ENCODE measurements at regions not wholly inside any gene's neighbourhood (a gene's known extent, or its start where the extent isn't known, plus 50 kb on each side); places are given as distances from the start of the nearest gene placed in this dataset.

GRCh38 chr6:26175428-26176181 lies 88.4 kb downstream of the HFE start:
- no peak for TF ChIP-seq SUZ12 (IDR thresholded peaks at IDR 0.05)
- no peak for TF ChIP-seq ARNT (IDR thresholded peaks at IDR 0.05)
- TF ChIP-seq FOXM1 (IDR thresholded peaks at IDR 0.05; ENCODE audit: borderline replicate concordance) = no peak
- TF ChIP-seq ELF4 (IDR thresholded peaks at IDR 0.05) = no peak
- no peak for TF ChIP-seq FOXA1 (IDR thresholded peaks at IDR 0.05)

All from HEK293T (cell line).